ENCODE measurements at regions not wholly inside any gene's neighbourhood (a gene's known extent, or its start where the extent isn't known, plus 50 kb on each side); places are given as distances from the start of the nearest gene placed in this dataset.

GRCh38 chr17:73783945-73784603 is 139.8 kb upstream of the SDK2 start:
- H3K4me3 ChIP-seq (ENCODE audit: low read depth in 2 of 2, low read length in 2 of 2), result no peak overlapping the region
- intact Hi-C loops (cut with micrococcal nuclease; ENCODE audit: unreplicated experiment) (no loop called here), in situ Hi-C loops (cut with HindIII; ENCODE audit: low pct_unique_long_range_greater_than_20kb, low sequenced_read_pairs) (no loop called here)
- no peaks in the 10 kb centered on the region for H3K9me3 ChIP-seq (ENCODE audit: control insufficient read depth, insufficient read depth, low read depth, low read length)
- CTCF ChIA-PET, result no interaction called here
- peaks cover 44% of the 10 kb centered on the region for H3K27me3 ChIP-seq (ENCODE audit: control insufficient read depth, insufficient read depth, low read length)
- TF ChIP-seq REST (IDR thresholded peaks at IDR 0.05; ENCODE audit: insufficient read depth in 1 of 2, low read depth in 2 of 2, low read length in 1 of 2) (no peak), TCF7L2 (IDR thresholded peaks at IDR 0.05; ENCODE audit: low read depth, low read length) (no peak), SIN3A (IDR thresholded peaks at IDR 0.05; ENCODE audit: borderline replicate concordance, insufficient read depth, low read depth, low read length) (no peak)
- BruUV-seq (replicated peaks), result no TSS peak
- POLR2A ChIA-PET, result no interaction called here
- no peak for ATAC-seq
- H3K36me3 ChIP-seq (ENCODE audit: control insufficient read depth, insufficient read depth, low read length), result no peaks in the 10 kb centered on the region; the same call in 1 of the 2 replicates
- no peaks in the 10 kb centered on the region for H3K4me1 ChIP-seq (ENCODE audit: control insufficient read depth, insufficient read depth, low read length)
- no peak overlapping the region for H3K27ac ChIP-seq (ENCODE audit: low read length)
- no peak for DNase-seq (ENCODE audit: low read depth, low spot score)

- no TSS peak for BruUV-seq (replicated peaks)
- TF ChIP-seq SIN3A (IDR thresholded peaks at IDR 0.05; ENCODE audit: borderline replicate concordance, insufficient read depth, low read depth, low read length) (no peak), POLR2AphosphoS5 (IDR thresholded peaks at IDR 0.05; ENCODE audit: low read depth, low read length) (no peak), CTCF (IDR thresholded peaks at IDR 0.05) (no peak), TCF7L2 (IDR thresholded peaks at IDR 0.05; ENCODE audit: low read depth, low read length) (no peak), REST (IDR thresholded peaks at IDR 0.05; ENCODE audit: insufficient read depth in 1 of 2, low read depth in 2 of 2, low read length in 1 of 2) (no peak)
- H3K27ac ChIP-seq (ENCODE audit: low read length), result no peak overlapping the region
- no peaks in the 10 kb centered on the region for H3K4me1 ChIP-seq (ENCODE audit: control insufficient read depth, insufficient read depth, low read length)
- intact Hi-C loops (cut with micrococcal nuclease; ENCODE audit: unreplicated experiment), result no loop called here
- in situ Hi-C loops (cut with HindIII; ENCODE audit: low pct_unique_long_range_greater_than_20kb, low sequenced_read_pairs), result no loop called here
- CTCF ChIA-PET, result no interaction called here
- POLR2A ChIA-PET, result no interaction called here
- no peak overlapping the region for H3K4me3 ChIP-seq (ENCODE audit: low read depth in 2 of 2, low read length in 2 of 2)
- no peaks in the 10 kb centered on the region for H3K9me3 ChIP-seq (ENCODE audit: control insufficient read depth, insufficient read depth, low read depth, low read length)
- H3K27me3 ChIP-seq (ENCODE audit: control insufficient read depth, insufficient read depth, low read length), result peaks cover 53% of the 10 kb centered on the region
- DNase-seq (ENCODE audit: low read depth, low spot score), result no peak
- ATAC-seq, result no peak
- no peaks in the 10 kb centered on the region; the same call in 1 of the 2 replicates for H3K36me3 ChIP-seq (ENCODE audit: control insufficient read depth, insufficient read depth, low read length)
These were observed 141.3 kb upstream of the SDK2 start for GRCh38 chr17:73785496-73785895.

All from Panc1 (cell line).